ENCODE measurements at regions not wholly inside any gene's neighbourhood (a gene's known extent, or its start where the extent isn't known, plus 50 kb on each side); places are given as distances from the start of the nearest gene placed in this dataset.
"Not testable (repeated sequence)": the region's sequence is repeated elsewhere in the genome, so short reads cannot be mapped to it uniquely, and the experiment has no call there.

- Histone ChIP-seq H3K4me1 (ENCODE audit: insufficient read depth, low read length) (no peaks in the 10 kb centered on the region), H3K9me3 (ENCODE audit: low read depth, low read length) (no peaks in the 10 kb centered on the region)
- TF ChIP-seq, protein P1, sequence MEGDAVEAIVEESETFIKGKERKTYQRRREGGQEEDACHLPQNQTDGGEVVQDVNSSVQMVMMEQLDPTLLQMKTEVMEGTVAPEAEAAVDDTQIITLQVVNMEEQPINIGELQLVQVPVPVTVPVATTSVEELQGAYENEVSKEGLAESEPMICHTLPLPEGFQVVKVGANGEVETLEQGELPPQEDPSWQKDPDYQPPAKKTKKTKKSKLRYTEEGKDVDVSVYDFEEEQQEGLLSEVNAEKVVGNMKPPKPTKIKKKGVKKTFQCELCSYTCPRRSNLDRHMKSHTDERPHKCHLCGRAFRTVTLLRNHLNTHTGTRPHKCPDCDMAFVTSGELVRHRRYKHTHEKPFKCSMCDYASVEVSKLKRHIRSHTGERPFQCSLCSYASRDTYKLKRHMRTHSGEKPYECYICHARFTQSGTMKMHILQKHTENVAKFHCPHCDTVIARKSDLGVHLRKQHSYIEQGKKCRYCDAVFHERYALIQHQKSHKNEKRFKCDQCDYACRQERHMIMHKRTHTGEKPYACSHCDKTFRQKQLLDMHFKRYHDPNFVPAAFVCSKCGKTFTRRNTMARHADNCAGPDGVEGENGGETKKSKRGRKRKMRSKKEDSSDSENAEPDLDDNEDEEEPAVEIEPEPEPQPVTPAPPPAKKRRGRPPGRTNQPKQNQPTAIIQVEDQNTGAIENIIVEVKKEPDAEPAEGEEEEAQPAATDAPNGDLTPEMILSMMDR (IDR thresholded peaks at IDR 0.05; ENCODE audit: extremely low read depth, low read depth, low read length) = no peak
These were observed 72.2 kb downstream of the RMI2 start for GRCh38 chr16:11417487-11417886.

GRCh38 chr16:11418506-11418905 is 73.2 kb downstream of the RMI2 start:
- H3K9me3 ChIP-seq (ENCODE audit: low read depth, low read length) = no peaks in the 10 kb centered on the region
- no peak overlapping the region for H2AFZ ChIP-seq (ENCODE audit: low read length)
- no peaks in the 10 kb centered on the region for H3K79me2 ChIP-seq (ENCODE audit: insufficient read depth, low read length)
- no peak overlapping the region for H3K4me2 ChIP-seq (ENCODE audit: insufficient read depth, low read length)
- no peaks in the 10 kb centered on the region for H3K27me3 ChIP-seq (ENCODE audit: insufficient read depth, low read length)
- H3K4me3 ChIP-seq (ENCODE audit: insufficient read depth, low read length) = no peak overlapping the region
- TF ChIP-seq, protein P1 (IDR thresholded peaks at IDR 0.05; ENCODE audit: extremely low read depth, low read depth, low read length) = no peak
- no peaks in the 10 kb centered on the region for H3K36me3 ChIP-seq (ENCODE audit: insufficient read depth, low read length)
- H3K4me1 ChIP-seq (ENCODE audit: insufficient read depth, low read length) = no peaks in the 10 kb centered on the region
- DNase-seq (ENCODE audit: insufficient read length, low spot score, missing footprints) = peak; percentile 62
- no peak overlapping the region for H3K27ac ChIP-seq (ENCODE audit: low read depth, low read length)
- no peaks in the 10 kb centered on the region for H4K20me1 ChIP-seq (ENCODE audit: insufficient read depth, low read length)

More at GRCh38 chr16:11417487-11417886, 72.2 kb downstream of the RMI2 start:
- Histone ChIP-seq H3K27me3 (ENCODE audit: insufficient read depth, low read length) (no peaks in the 10 kb centered on the region), H2AFZ (ENCODE audit: low read length) (no peak overlapping the region), H3K4me2 (ENCODE audit: insufficient read depth, low read length) (no peak overlapping the region), H3K79me2 (ENCODE audit: insufficient read depth, low read length) (no peaks in the 10 kb centered on the region), H3K27ac (ENCODE audit: low read depth, low read length) (no peak overlapping the region), H4K20me1 (ENCODE audit: insufficient read depth, low read length) (no peaks in the 10 kb centered on the region), H3K4me3 (ENCODE audit: insufficient read depth, low read length) (no peak overlapping the region), H3K36me3 (ENCODE audit: insufficient read depth, low read length) (no peaks in the 10 kb centered on the region)
- no peak for DNase-seq (ENCODE audit: insufficient read length, low spot score, missing footprints)

DNA sequence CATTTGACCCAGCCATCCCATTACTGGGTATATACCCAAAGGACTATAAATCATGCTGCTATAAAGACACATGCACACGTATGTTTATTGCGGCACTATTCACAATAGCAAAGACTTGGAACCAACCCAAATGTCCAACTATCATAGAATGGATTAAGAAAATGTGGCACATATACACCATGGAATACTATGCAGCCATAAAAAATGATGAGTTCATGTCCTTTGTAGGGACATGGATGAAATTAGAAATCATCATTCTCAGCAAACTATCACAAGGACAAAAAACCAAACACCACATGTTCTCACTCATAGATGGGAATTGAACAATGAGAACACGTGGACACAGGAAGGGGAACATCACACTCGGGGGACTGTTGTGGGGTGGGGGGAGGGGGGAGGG is 74.8 kb downstream of the RMI2 start:
- H3K36me3 ChIP-seq (ENCODE audit: insufficient read depth, low read length); H3K4me1 ChIP-seq (ENCODE audit: insufficient read depth, low read length); H2AFZ ChIP-seq (ENCODE audit: low read length); H3K79me2 ChIP-seq (ENCODE audit: insufficient read depth, low read length); DNase-seq (ENCODE audit: insufficient read length, low spot score, missing footprints); H3K9me3 ChIP-seq (ENCODE audit: low read depth, low read length); H3K27me3 ChIP-seq (ENCODE audit: insufficient read depth, low read length); H3K4me2 ChIP-seq (ENCODE audit: insufficient read depth, low read length); H4K20me1 ChIP-seq (ENCODE audit: insufficient read depth, low read length); H3K27ac ChIP-seq (ENCODE audit: low read depth, low read length); H3K4me3 ChIP-seq (ENCODE audit: insufficient read depth, low read length): not testable (repeated sequence)

DNA sequence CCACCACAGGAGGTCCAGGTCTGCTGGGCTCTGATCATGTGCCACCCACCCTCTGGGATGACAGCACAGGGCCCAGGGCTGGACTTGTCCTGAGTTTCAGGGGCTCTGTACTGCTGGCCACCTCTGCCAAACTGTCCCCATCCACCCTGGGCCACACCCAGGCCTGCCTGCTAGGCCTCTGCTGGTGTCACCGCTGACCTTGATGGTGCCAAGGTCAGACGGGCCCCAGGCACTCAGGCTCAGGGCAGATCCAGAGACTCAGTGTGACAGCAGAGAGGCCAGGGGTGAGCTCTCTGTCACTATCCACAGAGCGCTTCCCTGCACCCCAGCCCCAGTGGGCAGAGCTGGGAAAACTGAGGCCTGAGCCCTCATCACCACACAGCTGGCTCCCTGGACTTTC is 75.6 kb downstream of the RMI2 start:
- Histone ChIP-seq H3K4me3 (ENCODE audit: insufficient read depth, low read length) (no peak overlapping the region), H3K9me3 (ENCODE audit: low read depth, low read length) (no peaks in the 10 kb centered on the region), H4K20me1 (ENCODE audit: insufficient read depth, low read length) (no peaks in the 10 kb centered on the region), H3K79me2 (ENCODE audit: insufficient read depth, low read length) (no peaks in the 10 kb centered on the region), H3K27ac (ENCODE audit: low read depth, low read length) (no peak overlapping the region), H3K27me3 (ENCODE audit: insufficient read depth, low read length) (no peaks in the 10 kb centered on the region), H3K4me1 (ENCODE audit: insufficient read depth, low read length) (no peaks in the 10 kb centered on the region), H3K36me3 (ENCODE audit: insufficient read depth, low read length) (no peaks in the 10 kb centered on the region), H3K4me2 (ENCODE audit: insufficient read depth, low read length) (no peak overlapping the region), H2AFZ (ENCODE audit: low read length) (no peak overlapping the region)
- TF ChIP-seq, protein P1 (IDR thresholded peaks at IDR 0.05; ENCODE audit: extremely low read depth, low read depth, low read length) = no peak
- DNase-seq (ENCODE audit: insufficient read length, low spot score, missing footprints) = peak; percentile 72
